DMS153 treated with DMSO at 0.1 percent for 48 hours (cell line): ENCODE measurements at regions not wholly inside any gene's neighbourhood (a gene's known extent, or its start where the extent isn't known, plus 50 kb on each side); places are given as distances from the start of the nearest gene placed in this dataset.
"Not testable (repeated sequence)": the region's sequence is repeated elsewhere in the genome, so short reads cannot be mapped to it uniquely, and the experiment has no call there.

Source experiments
- DNase-seq: peaks from one replicate; lab custom pipeline; 2025; ENCODE audit not compliant: unreplicated experiment; lab: John Stamatoyannopoulos, UW

DNA sequence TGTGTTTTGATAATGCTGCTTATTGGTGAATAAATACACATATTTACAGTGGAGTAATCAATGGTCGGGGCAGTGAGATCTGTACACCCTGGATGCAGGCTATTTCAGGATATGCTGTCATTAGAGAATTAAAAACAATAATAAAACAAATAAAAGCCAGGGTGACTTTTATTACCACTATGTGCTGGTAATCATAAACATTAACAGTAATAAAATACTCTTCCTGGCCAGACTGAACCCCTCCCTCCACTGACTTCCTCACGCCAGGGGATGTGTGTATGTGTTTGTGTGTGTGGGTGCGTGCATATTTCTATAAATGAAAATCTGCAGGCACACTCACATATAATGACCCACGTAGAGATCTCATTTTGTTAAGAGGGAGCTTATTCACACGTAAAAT lies 98.0 kb upstream of the MAP9 start:
- DNase-seq, result no peak

- no peak for DNase-seq
These were observed 96.8 kb upstream of the MAP9 start for GRCh38 chr4:155473420-155474095.

DNA sequence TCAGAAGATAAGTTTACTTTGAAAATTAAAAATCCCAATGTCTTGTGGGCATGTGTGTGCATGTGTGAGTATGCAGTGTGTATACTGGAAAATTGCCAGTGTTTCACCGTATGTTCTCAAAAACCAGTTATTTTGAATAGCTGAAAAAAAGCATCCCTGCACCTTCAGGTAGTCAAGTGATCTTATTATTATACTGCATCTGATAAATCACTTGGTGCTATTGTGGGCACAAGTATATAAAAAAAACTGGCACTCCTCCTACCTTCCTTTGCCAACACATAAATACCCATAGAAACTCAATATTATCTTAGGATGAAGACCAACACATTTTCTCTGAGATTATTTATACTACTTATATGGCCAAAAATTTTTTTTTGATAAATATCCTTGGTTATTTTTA lies 91.5 kb upstream of the MAP9 start:
- DNase-seq, result no peak

GRCh38 chr4:155450676-155451075 lies 73.9 kb upstream of the MAP9 start:
- DNase-seq, result no peak

GRCh38 chr4:155445306-155445705 lies 68.5 kb upstream of the MAP9 start:
- no peak for DNase-seq

- DNase-seq, result no peak
These were observed 68.0 kb upstream of the MAP9 start for GRCh38 chr4:155444721-155445120.

GRCh38 chr4:155442267-155443105 lies 65.7 kb upstream of the MAP9 start:
- peak; percentile 30 for DNase-seq

DNA sequence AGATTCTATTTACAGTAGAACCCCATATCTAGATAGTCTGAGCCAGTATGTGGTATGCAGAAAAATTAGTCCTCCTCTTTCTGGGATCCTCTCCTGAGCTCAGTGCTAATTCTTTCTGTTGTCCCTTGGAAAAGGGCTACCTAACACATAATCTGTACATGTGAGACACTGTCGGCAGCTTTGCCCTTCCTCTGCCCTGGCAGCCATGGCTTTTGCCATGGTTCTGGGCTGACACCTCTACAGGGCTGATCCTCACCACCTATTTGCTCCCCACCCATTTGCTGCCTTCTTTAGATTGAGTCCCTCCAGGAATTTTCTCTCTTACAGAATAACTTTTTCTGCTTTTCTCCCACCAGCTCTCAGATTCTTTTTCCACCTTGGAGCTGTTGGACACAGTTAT lies 64.7 kb upstream of the MAP9 start:
- DNase-seq, result no peak

GRCh38 chr4:155439760-155440159 lies 63.0 kb upstream of the MAP9 start:
- not testable (repeated sequence) for DNase-seq

DNA sequence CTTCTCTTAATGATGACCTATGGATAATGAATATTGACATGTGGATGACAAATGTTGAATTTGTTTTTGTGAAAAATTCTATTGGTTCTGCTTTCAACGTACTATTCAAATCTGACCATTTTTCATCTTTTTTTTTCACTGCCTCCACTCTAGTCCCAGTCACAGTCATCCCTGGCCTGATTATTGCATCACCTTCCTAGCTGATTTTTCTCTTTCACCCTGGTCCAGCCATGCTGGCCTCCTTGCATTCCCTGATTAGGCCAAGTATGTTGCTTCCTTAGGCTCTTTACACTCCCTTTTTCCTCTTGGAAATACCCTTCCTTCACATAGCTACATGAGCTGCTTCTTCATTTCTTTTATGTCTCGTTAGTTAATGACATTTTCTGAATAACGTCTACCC lies 58.1 kb upstream of the MAP9 start:
- no peak for DNase-seq

DNA sequence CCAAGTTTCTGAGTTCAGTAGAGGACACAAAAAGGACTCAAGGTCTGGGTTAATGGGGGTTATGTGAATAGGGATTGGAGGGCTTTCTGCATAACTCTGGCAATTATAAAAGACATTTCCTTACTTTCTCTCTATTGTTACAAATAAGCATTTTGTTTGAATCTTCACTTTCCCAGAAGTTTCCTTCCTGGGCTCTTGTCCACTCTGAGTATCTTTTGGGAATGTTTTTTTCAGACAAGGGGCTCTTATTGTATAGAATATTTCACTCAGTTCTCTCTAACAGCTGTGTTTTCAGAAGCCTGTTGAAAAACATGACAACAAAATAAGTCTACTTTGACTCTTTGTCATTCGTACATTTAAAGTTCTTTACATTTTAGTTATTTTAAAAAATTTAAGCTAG lies 57.6 kb upstream of the MAP9 start:
- no peak for DNase-seq

- no peak for DNase-seq
These were observed 57.0 kb upstream of the MAP9 start for GRCh38 chr4:155433636-155434360.

GRCh38 chr4:155430895-155431795 lies 54.4 kb upstream of the MAP9 start:
- DNase-seq, result no peak

DNA sequence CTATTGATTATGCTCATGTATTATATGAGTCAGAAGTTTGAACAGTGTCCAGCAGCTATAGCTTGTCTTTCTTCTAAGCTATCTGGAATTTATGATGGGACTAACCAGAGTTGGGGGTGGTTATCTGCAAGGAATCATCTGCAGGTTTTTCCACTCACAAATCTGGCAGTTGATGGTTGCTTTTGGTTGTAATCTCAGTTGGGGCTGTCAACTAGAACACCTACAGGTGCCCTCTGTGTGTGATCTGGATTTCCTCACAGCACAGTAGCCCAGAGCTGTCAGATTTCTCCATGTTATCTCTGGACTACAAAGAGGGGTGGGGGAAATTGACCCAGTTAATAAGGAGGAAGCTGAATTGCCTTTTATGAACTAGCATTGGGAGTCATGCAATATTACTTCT lies 51.4 kb upstream of the MAP9 start:
- DNase-seq, result no peak

DNA sequence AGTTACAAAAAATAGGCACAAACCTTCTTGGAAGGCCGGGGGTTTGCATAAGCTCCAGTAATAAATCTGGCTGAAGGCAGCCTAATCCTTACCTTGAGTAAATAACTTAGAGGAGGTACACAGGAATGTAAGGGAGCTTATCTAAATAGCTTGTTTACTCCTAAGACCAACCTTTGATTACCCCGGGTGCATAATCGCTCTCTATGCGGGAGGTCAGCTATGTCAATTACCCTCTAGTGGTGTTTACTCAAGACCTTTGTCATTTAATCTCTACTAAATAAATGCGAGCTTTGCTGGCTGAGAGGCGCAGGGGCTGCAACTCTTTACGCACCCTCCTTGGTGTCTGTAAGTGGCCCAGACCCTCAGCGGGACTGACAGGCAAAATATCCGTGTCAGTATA lies 50.2 kb upstream of the MAP9 start:
- no peak for DNase-seq
